ENCODE measurements at regions not wholly inside any gene's neighbourhood (a gene's known extent, or its start where the extent isn't known, plus 50 kb on each side); places are given as distances from the start of the nearest gene placed in this dataset.

- TF ChIP-seq KAT2A (conservative IDR thresholded peaks at IDR 0.05; ENCODE audit: control insufficient read depth, low read depth, low read length) (no peak), CBX3 (IDR thresholded peaks at IDR 0.05; ENCODE audit: borderline replicate concordance, low read depth) (no peak), SMAD1 (IDR thresholded peaks at IDR 0.05; ENCODE audit: low read depth, partially characterized antibody) (no peak), KDM1A (IDR thresholded peaks at IDR 0.05; ENCODE audit: borderline replicate concordance) (no peak), POU2F2 (IDR thresholded peaks at IDR 0.05; ENCODE audit: borderline replicate concordance, low read depth, low read length) (no peak), NFXL1 (IDR thresholded peaks at IDR 0.05; ENCODE audit: borderline replicate concordance) (no peak), GABPA (IDR thresholded peaks at IDR 0.05; ENCODE audit: low read depth) (no peak), MTA3 (IDR thresholded peaks at IDR 0.05; ENCODE audit: borderline replicate concordance, low read length) (no peak), CHD2 (IDR thresholded peaks at IDR 0.05; ENCODE audit: borderline replicate concordance, low read depth, low read length) (no peak), YY1 (IDR thresholded peaks at IDR 0.05; ENCODE audit: low read depth, low read length) (no peak), HDAC2 (IDR thresholded peaks at IDR 0.05) (no peak)
These were observed 159.9 kb upstream of the TMEFF2 start (continued) for GRCh38 chr2:192354512-192355244.

- intact Hi-C loops (cut with micrococcal nuclease; ENCODE audit: unreplicated experiment) (no loop called here), in situ Hi-C loops (cut with MboI) (no loop called here)
- ChIA-PET SMC1A (ENCODE audit: uncharacterized antibody, unreplicated experiment) (no interaction called here), POLR2A (no interaction called here), RAD21 (ENCODE audit: unreplicated experiment) (no interaction called here), CTCF (no interaction called here)
- 13% methylated on average over 3 of the region's 3 CpGs for WGBS (ENCODE audit: insufficient coverage, insufficient replicate concordance, low lambda C conversion rate, missing lambda C conversion rate)
- no peak overlapping the region for H3K4me2 ChIP-seq (ENCODE audit: control insufficient read depth, insufficient read depth)
- H3K27ac ChIP-seq (ENCODE audit: control insufficient read depth, insufficient read depth) = no peak overlapping the region
- no peaks in the 10 kb centered on the region for H4K20me1 ChIP-seq (ENCODE audit: control insufficient read depth, insufficient read depth)
- no peak overlapping the region for H3K9ac ChIP-seq (ENCODE audit: control insufficient read depth, insufficient read depth, low read length)
- FAIRE-seq (peak; percentile 7), ATAC-seq (no peak), DNase-seq (ENCODE audit: low read depth, low spot score) (no peak)
- H3K36me3 ChIP-seq (ENCODE audit: control insufficient read depth in 2 of 2, insufficient read depth in 2 of 2, low read length in 1 of 2) = no peaks in the 10 kb centered on the region
- H2AFZ ChIP-seq (ENCODE audit: control insufficient read depth, low read depth, low read length) = no peak overlapping the region
- H3K4me3 ChIP-seq = no peak overlapping the region
- BruUV-seq (replicated peaks) = no TSS peak
- H3K9me3 ChIP-seq (replicated peaks; ENCODE audit: control insufficient read depth, insufficient read depth, low read length) = no peaks in the 10 kb centered on the region
- H3K79me2 ChIP-seq (ENCODE audit: control insufficient read depth, insufficient read depth, low read length) = no peaks in the 10 kb centered on the region
- no peaks in the 10 kb centered on the region for H3K4me1 ChIP-seq (ENCODE audit: control insufficient read depth, insufficient read depth, low read length)
- no peaks in the 10 kb centered on the region for H3K27me3 ChIP-seq (replicated peaks in 1 of 2; ENCODE audit: control insufficient read depth in 2 of 2, insufficient read depth in 2 of 2, low read length in 1 of 2)
- TF ChIP-seq PAX5 (IDR thresholded peaks at IDR 0.05; ENCODE audit: borderline replicate concordance, low read depth, low read length) = no peak
- TF ChIP-seq ZNF207 (IDR thresholded peaks at IDR 0.05; ENCODE audit: borderline replicate concordance) = no peak
- TF ChIP-seq IRF4 (IDR thresholded peaks at IDR 0.05; ENCODE audit: low read depth, low read length) = no peak
- no peak for TF ChIP-seq CHD4 (IDR thresholded peaks at IDR 0.05)
- no peak for TF ChIP-seq ZNF622 (IDR thresholded peaks at IDR 0.05)
- TF ChIP-seq RCOR1 (conservative IDR thresholded peaks at IDR 0.05; ENCODE audit: low read depth, low read length) = no peak
- TF ChIP-seq E2F4 (IDR thresholded peaks at IDR 0.05; ENCODE audit: low read depth, low read length) = no peak
- no peak for TF ChIP-seq TARDBP (IDR thresholded peaks at IDR 0.05; ENCODE audit: borderline replicate concordance)
- no peak for TF ChIP-seq SKIL (IDR thresholded peaks at IDR 0.05; ENCODE audit: low read depth, poor library complexity, severe bottlenecking)
- no peak for TF ChIP-seq SIX5 (IDR thresholded peaks at IDR 0.05; ENCODE audit: low read depth, low read length, severe bottlenecking)
- TF ChIP-seq KAT2A (conservative IDR thresholded peaks at IDR 0.05; ENCODE audit: control insufficient read depth, low read depth, low read length) = no peak
- no peak for TF ChIP-seq PKNOX1 (IDR thresholded peaks at IDR 0.05)
- no peak for TF ChIP-seq SMC3 (IDR thresholded peaks at IDR 0.05; ENCODE audit: borderline replicate concordance, low read length)
These were observed 152.8 kb upstream of the TMEFF2 start for GRCh38 chr2:192347542-192347941.

All from GM12878 (cell line).